Mucosa of descending colon (tissue), 3 donors: ENCODE measurements at regions not wholly inside any gene's neighbourhood (a gene's known extent, or its start where the extent isn't known, plus 50 kb on each side); places are given as distances from the start of the nearest gene placed in this dataset.

Source experiments
- ATAC-seq: fragments of 200-7000 bp; cut with Tn5 transposase; one replicate; pipeline ENCODE4 v1.9.1; 2020; ENCODE audit warnings: mild to moderate bottlenecking, moderate library complexity
- DNase-seq, 3 donors: peaks; one replicate each; pipeline ENCODE4 v3.0.0-alpha.2; 2020
- H3K36me3 ChIP-seq: fragments of 200-600 bp; one replicate; pipeline ENCODE4 v1.8.0; 2021; ENCODE audit warnings: low read depth, mild to moderate bottlenecking
- H3K4me1 ChIP-seq: fragments of 200-600 bp; one replicate; pipeline ENCODE4 v1.8.0; 2021; ENCODE audit warnings: low read depth, mild to moderate bottlenecking
- H3K4me3 ChIP-seq: fragments of 200-600 bp; one replicate; pipeline ENCODE4 v1.8.0; 2021; ENCODE audit warnings: mild to moderate bottlenecking
- H3K9me3 ChIP-seq: fragments of 200-600 bp; one replicate; pipeline ENCODE4 v1.8.0; 2021; ENCODE audit warnings: mild to moderate bottlenecking
- intact Hi-C, 2 donors: fragments of 100-400 bp; cut with DNase I in 1 of 2; cut with micrococcal nuclease in 1 of 2; formaldehyde crosslinking; loops; one replicate each; pipeline versions ENCODE4 v1.11.0 to v1.11.1; 2022; cut with DNase I, micrococcal nuclease
- TF ChIP-seq, protein P1 (sequence below): fragments of 200-600 bp; IDR thresholded peaks from one replicate; pipeline ENCODE4 v1.8.0; 2022; ENCODE audit warnings: antibody characterized with exemption, mild to moderate bottlenecking
- donor health status: DM: no; HTN: no; CAD: no; lungs with moderate emphysema.
- donor health status: DM: no; HTN: no; CAD: no.
- donor health status: DM: no; HTN: yes; CAD: no.

DNA sequence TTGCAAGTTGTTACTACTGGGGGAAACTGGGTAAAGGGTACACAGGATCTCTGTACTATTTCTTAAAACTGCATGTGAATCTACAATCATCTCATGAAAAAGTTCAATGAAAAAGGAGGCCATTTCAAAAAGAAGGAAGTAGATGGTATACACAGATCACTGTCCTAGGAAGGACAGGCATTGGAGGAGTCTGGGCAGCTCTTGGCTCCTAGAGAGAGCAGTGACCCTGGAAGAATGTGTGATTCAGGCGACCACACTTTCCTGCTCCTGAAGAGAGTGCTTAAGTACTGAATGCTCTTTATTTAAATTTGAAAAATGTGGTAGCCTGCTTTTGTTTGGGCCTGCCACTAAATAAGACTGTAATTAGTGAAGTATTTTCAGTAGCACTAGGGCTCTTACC is 318.1 kb upstream of the CASK start:
- TF ChIP-seq, protein P1, sequence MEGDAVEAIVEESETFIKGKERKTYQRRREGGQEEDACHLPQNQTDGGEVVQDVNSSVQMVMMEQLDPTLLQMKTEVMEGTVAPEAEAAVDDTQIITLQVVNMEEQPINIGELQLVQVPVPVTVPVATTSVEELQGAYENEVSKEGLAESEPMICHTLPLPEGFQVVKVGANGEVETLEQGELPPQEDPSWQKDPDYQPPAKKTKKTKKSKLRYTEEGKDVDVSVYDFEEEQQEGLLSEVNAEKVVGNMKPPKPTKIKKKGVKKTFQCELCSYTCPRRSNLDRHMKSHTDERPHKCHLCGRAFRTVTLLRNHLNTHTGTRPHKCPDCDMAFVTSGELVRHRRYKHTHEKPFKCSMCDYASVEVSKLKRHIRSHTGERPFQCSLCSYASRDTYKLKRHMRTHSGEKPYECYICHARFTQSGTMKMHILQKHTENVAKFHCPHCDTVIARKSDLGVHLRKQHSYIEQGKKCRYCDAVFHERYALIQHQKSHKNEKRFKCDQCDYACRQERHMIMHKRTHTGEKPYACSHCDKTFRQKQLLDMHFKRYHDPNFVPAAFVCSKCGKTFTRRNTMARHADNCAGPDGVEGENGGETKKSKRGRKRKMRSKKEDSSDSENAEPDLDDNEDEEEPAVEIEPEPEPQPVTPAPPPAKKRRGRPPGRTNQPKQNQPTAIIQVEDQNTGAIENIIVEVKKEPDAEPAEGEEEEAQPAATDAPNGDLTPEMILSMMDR = no peak
- intact Hi-C loops = no loop called here
- no peaks in the 10 kb centered on the region for H3K9me3 ChIP-seq
- DNase-seq (no peak), ATAC-seq (no peak)
- no peak overlapping the region for H3K4me3 ChIP-seq
- H3K4me1 ChIP-seq = no peaks in the 10 kb centered on the region
- no peaks in the 10 kb centered on the region for H3K36me3 ChIP-seq

DNA sequence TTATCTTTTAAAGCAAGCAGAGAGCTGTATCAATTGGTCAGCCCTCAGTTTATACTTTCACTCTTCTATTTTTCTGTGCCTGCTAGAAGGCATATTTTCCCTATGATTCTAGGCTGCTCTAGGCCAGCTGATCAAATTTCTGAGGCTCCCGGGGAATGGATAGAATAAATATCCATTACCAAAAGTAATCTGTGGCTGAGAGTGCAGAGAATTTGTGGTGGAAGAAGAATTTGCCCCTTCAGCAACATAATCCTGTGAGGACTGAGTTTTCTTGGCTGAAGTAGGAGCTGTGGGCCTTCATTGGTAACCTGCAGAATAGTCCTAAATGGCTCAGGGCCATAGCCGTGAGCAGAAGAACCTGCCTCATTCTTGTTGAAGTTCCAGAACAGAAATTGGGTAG is 314.6 kb upstream of the CASK start:
- intact Hi-C loops = no loop called here
- DNase-seq (no peak), ATAC-seq (no peak)
- H3K4me3 ChIP-seq = no peak overlapping the region
- H3K9me3 ChIP-seq = no peaks in the 10 kb centered on the region
- no peaks in the 10 kb centered on the region for H3K36me3 ChIP-seq
- TF ChIP-seq, protein P1 = no peak
- no peaks in the 10 kb centered on the region for H3K4me1 ChIP-seq

DNA sequence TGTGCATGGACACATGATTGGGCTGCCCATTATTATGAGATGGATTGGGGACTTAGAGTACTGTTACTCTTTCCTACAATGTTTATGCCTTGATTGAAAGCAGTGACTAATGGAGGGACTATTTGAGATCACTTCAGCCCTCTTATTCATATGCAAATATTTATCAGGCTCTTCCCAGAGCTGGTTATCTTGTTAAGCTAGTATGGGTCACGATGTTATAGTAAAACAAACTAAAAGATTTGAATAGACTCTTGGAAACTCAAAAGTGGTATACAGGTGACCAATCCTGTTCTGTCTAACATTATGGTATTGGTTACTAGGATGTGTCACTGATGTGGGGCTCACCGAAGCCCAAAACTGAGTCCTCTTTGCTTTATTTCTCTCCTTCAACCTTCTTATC is 306.2 kb upstream of the CASK start:
- TF ChIP-seq, protein P1 = no peak

DNA sequence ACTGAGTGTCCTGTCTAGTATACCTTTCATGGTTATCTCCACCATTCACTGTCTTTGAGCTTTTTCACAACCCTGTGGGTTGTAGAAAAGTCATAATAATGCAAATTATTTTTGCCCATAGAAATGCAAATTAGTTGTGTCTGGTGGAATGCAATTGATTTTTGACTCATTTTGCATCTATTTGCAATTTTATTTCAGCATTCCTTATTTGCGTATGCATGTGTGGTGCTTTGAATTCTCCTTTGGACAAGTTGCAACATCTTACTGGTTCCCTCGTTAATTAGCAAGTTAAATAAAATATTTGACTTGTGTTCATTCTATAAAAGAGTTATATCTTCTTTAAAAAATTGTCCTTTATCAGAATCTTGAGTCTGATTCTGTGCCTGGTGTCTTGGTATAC is 297.3 kb upstream of the CASK start:
- TF ChIP-seq, protein P1 = no peak
- Histone ChIP-seq H3K4me1 (no peaks in the 10 kb centered on the region), H3K36me3 (no peaks in the 10 kb centered on the region), H3K9me3 (no peaks in the 10 kb centered on the region), H3K4me3 (no peak overlapping the region)
- no peak for ATAC-seq
- intact Hi-C loops = no loop called here
- DNase-seq = no peak

More for the DNA sequence above, 306.2 kb upstream of the CASK start:
- DNase-seq = no peak
- ATAC-seq = no peak
- Histone ChIP-seq H3K36me3 (no peaks in the 10 kb centered on the region), H3K4me1 (no peaks in the 10 kb centered on the region), H3K9me3 (no peaks in the 10 kb centered on the region), H3K4me3 (no peak overlapping the region)
- intact Hi-C loops = no loop called here

DNA sequence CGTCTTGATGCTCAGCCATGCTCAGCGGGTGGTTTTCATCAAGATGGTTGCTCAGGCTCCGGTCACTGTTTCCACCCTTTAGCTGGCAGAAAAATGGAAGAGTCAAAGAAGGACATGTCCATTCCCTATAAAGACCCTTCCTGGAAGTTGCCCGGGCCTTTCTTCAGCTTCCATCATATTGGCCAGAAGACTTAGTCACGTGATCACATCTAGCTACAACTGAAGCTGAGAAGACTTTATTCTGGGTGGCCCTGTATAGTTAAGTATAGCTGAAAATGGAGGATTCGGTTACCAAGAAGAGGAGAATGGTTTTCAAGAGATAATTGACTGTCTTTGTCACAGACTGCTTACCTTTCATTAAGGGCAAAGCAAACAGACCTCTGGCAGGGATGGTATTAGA is 296.7 kb upstream of the CASK start:
- H3K9me3 ChIP-seq = no peaks in the 10 kb centered on the region
- intact Hi-C loops = no loop called here
- H3K36me3 ChIP-seq = no peaks in the 10 kb centered on the region
- ATAC-seq (no peak), DNase-seq (no peak)
- no peaks in the 10 kb centered on the region for H3K4me1 ChIP-seq
- no peak overlapping the region for H3K4me3 ChIP-seq
- TF ChIP-seq, protein P1 = no peak

DNA sequence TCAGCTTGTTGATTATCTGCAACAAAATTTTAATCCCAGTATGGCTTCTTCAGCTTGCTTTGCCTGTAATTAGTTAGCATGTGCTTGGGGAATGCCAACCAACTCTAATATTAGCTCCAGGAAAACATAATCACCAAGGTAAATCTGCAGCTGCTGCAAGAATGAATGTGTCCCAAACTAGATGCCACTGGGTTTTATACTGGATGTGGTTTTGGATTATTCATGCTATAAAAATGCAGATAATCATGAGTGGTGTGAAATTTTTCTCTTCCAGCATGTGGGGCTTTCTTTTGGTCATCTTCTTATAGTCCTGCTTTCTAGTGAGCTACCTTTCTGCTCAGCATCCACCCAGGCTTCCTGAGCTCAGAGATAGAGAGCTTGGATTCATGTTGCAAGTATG is 295.9 kb upstream of the CASK start:
- TF ChIP-seq, protein P1 = no peak
- Histone ChIP-seq H3K9me3 (no peaks in the 10 kb centered on the region), H3K36me3 (no peaks in the 10 kb centered on the region), H3K4me3 (no peak overlapping the region), H3K4me1 (no peaks in the 10 kb centered on the region)
- intact Hi-C loops = no loop called here
- no peak for DNase-seq
- ATAC-seq = no peak
